ENCODE measurements at regions not wholly inside any gene's neighbourhood (a gene's known extent, or its start where the extent isn't known, plus 50 kb on each side); places are given as distances from the start of the nearest gene placed in this dataset.

DNA sequence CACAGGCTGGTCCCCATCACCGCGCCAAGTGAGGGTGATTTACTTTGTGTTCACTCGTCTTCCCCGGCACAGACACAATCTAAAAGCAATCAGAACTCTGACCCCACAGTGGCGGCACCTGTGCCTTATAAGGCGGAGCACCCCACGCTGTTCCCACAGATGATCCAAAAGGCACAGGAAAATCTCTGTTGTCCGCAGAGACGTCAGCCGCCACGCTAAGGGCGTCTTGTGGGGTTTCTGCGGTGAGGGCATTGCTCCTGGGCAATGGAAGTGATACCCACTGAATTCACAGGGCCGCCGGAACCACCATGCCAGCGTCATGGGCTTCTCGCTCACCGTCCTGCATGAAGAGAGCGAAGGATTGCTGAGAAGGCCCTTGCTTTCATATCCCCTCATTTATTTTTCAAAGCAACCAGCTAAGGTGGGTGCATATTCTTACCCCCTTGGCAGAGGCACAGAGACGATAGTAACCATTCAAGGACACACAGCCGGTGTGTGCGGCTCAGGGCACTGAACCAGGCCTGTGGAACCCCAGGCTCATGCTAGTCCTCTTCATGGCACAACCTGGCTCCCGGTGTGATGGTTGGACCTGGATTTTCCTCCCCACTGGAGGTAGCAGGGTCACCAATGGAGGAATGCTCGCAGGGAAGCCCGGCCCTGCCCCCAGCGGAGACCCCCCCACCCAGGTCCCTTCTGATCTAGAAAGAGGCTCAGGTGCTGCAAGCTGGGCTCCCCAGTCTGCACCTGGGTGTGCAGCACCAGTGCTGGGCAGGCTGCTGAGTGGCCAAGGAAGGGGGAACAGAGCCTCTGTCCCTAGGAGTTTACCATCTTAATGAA lies 279.0 kb downstream of the TCERG1L start:
- DNase-seq (ENCODE audit: low read depth in 1 of 2, low spot score in 1 of 2) (no peak), FAIRE-seq (no peak), ATAC-seq (no peak)
- H3K4me1 ChIP-seq, result no peaks in the 10 kb centered on the region
- WGBS (ENCODE audit: missing lambda C conversion rate), result 30% methylated on average over 22 of the region's 26 CpGs
- H3K9me3 ChIP-seq, result no peaks in the 10 kb centered on the region
- no peak overlapping the region for H3K4me2 ChIP-seq
- no peak overlapping the region for H3K4me3 ChIP-seq
- POLR2A ChIA-PET, result no interaction called here
- no peak overlapping the region for H3K27ac ChIP-seq
- CTCF ChIA-PET, result no interaction called here
- TF ChIP-seq PHF8 (IDR thresholded peaks at IDR 0.05; ENCODE audit: borderline replicate concordance, low read depth) (no peak), SMC3 (IDR thresholded peaks at IDR 0.05) (no peak)

DNA sequence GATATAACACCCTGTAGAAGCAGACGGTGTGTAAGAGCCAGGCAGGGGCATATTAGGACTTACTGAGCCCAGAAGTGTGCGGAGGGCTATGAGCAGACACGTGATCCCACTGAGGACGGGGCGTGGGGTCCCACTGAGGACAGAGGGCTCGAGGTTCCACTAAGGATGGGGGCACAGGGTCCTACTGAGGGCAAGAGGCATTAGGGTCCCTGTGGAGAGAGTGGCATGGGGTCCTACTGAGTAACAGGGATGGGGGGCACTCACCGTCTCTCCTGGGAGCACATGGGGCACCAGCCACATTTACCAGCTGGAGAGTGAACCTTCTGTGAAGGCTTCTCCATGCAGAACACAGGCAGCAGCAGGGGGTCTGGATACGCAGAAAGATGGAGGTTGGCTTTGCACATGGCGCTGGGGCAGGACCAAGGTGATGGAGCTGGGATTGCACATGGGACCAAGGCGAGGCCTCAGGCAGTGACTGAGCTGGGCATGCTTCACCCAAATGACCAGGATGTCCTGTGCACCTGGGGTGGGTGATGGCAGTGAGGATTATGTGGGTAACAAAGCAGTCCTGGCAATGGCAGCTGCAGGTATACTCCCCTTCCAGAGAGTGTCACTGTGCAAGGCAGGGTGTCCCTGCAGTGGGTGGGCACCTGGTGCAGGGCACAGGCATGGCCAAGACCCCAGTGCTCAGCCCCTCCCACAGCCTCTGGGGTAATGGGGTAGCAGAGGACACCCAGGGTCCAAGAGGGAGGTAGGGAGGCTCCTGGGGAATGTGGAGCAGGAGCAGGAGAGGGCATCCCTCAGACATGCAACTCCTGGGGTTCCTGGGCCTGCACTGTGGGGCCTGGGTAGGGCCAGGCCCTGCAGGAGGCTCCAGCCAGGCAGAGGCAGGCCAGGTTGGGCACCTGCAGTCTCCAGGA lies 278.1 kb downstream of the TCERG1L start:
- no peak for TF ChIP-seq HOXA7 (CRISPR knock-in tag; IDR thresholded peaks at IDR 0.05)
- TF ChIP-seq, protein P1, sequence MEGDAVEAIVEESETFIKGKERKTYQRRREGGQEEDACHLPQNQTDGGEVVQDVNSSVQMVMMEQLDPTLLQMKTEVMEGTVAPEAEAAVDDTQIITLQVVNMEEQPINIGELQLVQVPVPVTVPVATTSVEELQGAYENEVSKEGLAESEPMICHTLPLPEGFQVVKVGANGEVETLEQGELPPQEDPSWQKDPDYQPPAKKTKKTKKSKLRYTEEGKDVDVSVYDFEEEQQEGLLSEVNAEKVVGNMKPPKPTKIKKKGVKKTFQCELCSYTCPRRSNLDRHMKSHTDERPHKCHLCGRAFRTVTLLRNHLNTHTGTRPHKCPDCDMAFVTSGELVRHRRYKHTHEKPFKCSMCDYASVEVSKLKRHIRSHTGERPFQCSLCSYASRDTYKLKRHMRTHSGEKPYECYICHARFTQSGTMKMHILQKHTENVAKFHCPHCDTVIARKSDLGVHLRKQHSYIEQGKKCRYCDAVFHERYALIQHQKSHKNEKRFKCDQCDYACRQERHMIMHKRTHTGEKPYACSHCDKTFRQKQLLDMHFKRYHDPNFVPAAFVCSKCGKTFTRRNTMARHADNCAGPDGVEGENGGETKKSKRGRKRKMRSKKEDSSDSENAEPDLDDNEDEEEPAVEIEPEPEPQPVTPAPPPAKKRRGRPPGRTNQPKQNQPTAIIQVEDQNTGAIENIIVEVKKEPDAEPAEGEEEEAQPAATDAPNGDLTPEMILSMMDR (IDR thresholded peaks at IDR 0.05), result no peak
- TF ChIP-seq NFE2L2 (conservative IDR thresholded peaks at IDR 0.05; ENCODE audit: low read length), result no peak
- TF ChIP-seq, protein P2, sequence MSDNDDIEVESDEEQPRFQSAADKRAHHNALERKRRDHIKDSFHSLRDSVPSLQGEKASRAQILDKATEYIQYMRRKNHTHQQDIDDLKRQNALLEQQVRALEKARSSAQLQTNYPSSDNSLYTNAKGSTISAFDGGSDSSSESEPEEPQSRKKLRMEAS (IDR thresholded peaks at IDR 0.05), result no peak
- TF ChIP-seq, protein P3, sequence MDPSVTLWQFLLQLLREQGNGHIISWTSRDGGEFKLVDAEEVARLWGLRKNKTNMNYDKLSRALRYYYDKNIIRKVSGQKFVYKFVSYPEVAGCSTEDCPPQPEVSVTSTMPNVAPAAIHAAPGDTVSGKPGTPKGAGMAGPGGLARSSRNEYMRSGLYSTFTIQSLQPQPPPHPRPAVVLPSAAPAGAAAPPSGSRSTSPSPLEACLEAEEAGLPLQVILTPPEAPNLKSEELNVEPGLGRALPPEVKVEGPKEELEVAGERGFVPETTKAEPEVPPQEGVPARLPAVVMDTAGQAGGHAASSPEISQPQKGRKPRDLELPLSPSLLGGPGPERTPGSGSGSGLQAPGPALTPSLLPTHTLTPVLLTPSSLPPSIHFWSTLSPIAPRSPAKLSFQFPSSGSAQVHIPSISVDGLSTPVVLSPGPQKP (IDR thresholded peaks at IDR 0.05; ENCODE audit: low read depth, low read length), result no peak
- TF ChIP-seq FOSB (CRISPR knock-in tag; IDR thresholded peaks at IDR 0.05), result no peak
- no peak for TF ChIP-seq CBX8 (IDR thresholded peaks at IDR 0.05)
- no peak for TF ChIP-seq MAZ (IDR thresholded peaks at IDR 0.05; ENCODE audit: borderline replicate concordance, low read depth, low read length)
- TF ChIP-seq, protein P4, sequence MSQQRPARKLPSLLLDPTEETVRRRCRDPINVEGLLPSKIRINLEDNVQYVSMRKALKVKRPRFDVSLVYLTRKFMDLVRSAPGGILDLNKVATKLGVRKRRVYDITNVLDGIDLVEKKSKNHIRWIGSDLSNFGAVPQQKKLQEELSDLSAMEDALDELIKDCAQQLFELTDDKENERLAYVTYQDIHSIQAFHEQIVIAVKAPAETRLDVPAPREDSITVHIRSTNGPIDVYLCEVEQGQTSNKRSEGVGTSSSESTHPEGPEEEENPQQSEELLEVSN (IDR thresholded peaks at IDR 0.05; ENCODE audit: borderline replicate concordance, low read depth), result no peak
- ATAC-seq (no peak), DNase-seq (ENCODE audit: low read depth in 1 of 2, low spot score in 1 of 2) (no peak), FAIRE-seq (no peak)
- Histone ChIP-seq H3K27ac (no peak overlapping the region), H3K4me3 (no peak overlapping the region), H3K4me1 (no peaks in the 10 kb centered on the region), H3K4me2 (no peak overlapping the region), H3K9me3 (no peaks in the 10 kb centered on the region)
- POLR2A ChIA-PET, result no interaction called here
- 13% methylated on average over 9 of the region's 10 CpGs for WGBS (ENCODE audit: missing lambda C conversion rate)
- CTCF ChIA-PET, result no interaction called here

DNA sequence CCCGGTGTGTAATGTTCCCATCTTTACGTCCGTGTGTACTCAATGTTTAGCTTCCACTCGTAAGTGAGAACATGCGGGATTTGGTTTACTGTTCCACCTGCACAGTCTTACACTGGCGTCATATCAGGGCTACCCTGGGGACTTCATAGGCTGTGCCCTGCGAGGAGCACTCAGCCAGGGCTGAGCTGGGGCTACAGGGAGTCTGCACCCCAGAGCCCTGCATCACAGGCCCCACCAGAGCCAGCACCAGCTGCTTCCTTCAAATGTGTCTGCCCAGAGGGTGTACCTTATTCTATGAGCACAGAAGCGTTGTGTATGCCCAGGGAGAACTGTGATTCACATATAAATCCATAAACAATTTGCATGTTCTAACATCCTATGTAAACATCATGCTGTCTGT lies 277.1 kb downstream of the TCERG1L start:
- no peaks in the 10 kb centered on the region for H3K9me3 ChIP-seq
- 20% methylated on average over 8 of the region's 8 CpGs for WGBS (ENCODE audit: missing lambda C conversion rate)
- H3K4me2 ChIP-seq, result no peak overlapping the region
- ChIA-PET CTCF (no interaction called here), POLR2A (no interaction called here)
- ATAC-seq, result no peak
- H3K27ac ChIP-seq, result no peak overlapping the region
- FAIRE-seq, result no peak
- H3K4me3 ChIP-seq, result no peak overlapping the region
- no peaks in the 10 kb centered on the region for H3K4me1 ChIP-seq
- DNase-seq (ENCODE audit: low read depth in 1 of 2, low spot score in 1 of 2), result no peak
- TF ChIP-seq, protein P5, sequence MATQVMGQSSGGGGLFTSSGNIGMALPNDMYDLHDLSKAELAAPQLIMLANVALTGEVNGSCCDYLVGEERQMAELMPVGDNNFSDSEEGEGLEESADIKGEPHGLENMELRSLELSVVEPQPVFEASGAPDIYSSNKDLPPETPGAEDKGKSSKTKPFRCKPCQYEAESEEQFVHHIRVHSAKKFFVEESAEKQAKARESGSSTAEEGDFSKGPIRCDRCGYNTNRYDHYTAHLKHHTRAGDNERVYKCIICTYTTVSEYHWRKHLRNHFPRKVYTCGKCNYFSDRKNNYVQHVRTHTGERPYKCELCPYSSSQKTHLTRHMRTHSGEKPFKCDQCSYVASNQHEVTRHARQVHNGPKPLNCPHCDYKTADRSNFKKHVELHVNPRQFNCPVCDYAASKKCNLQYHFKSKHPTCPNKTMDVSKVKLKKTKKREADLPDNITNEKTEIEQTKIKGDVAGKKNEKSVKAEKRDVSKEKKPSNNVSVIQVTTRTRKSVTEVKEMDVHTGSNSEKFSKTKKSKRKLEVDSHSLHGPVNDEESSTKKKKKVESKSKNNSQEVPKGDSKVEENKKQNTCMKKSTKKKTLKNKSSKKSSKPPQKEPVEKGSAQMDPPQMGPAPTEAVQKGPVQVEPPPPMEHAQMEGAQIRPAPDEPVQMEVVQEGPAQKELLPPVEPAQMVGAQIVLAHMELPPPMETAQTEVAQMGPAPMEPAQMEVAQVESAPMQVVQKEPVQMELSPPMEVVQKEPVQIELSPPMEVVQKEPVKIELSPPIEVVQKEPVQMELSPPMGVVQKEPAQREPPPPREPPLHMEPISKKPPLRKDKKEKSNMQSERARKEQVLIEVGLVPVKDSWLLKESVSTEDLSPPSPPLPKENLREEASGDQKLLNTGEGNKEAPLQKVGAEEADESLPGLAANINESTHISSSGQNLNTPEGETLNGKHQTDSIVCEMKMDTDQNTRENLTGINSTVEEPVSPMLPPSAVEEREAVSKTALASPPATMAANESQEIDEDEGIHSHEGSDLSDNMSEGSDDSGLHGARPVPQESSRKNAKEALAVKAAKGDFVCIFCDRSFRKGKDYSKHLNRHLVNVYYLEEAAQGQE (IDR thresholded peaks at IDR 0.05), result no peak
- TF ChIP-seq RFX5 (IDR thresholded peaks at IDR 0.05) (no peak), ZSCAN20 (CRISPR knock-in tag; IDR thresholded peaks at IDR 0.05) (no peak), JUNB (IDR thresholded peaks at IDR 0.05) (no peak), MAFK (IDR thresholded peaks at IDR 0.05; ENCODE audit: partially characterized antibody) (no peak), PHF8 (IDR thresholded peaks at IDR 0.05; ENCODE audit: borderline replicate concordance, low read depth) (no peak), ESRRA (IDR thresholded peaks at IDR 0.05; ENCODE audit: borderline replicate concordance, low read length) (no peak), POLR2AphosphoS2 (conservative IDR thresholded peaks at IDR 0.05; ENCODE audit: low read length) (no peak), BHLHE40 (IDR thresholded peaks at IDR 0.05; ENCODE audit: low read depth, low read length) (no peak), ZNF302 (CRISPR knock-in tag; IDR thresholded peaks at IDR 0.05) (no peak)
- TF ChIP-seq, protein P6, sequence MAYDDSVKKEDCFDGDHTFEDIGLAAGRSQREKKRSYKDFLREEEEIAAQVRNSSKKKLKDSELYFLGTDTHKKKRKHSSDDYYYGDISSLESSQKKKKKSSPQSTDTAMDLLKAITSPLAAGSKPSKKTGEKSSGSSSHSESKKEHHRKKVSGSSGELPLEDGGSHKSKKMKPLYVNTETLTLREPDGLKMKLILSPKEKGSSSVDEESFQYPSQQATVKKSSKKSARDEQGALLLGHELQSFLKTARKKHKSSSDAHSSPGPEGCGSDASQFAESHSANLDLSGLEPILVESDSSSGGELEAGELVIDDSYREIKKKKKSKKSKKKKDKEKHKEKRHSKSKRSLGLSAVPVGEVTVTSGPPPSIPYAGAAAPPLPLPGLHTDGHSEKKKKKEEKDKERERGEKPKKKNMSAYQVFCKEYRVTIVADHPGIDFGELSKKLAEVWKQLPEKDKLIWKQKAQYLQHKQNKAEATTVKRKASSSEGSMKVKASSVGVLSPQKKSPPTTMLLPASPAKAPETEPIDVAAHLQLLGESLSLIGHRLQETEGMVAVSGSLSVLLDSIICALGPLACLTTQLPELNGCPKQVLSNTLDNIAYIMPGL (CRISPR knock-in tag; IDR thresholded peaks at IDR 0.05; ENCODE audit: borderline replicate concordance), result no peak

Data from A549 (cell line).